HG02798 (cell line): ENCODE measurements at regions not wholly inside any gene's neighbourhood (a gene's known extent, or its start where the extent isn't known, plus 50 kb on each side); places are given as distances from the start of the nearest gene placed in this dataset.
"Not testable (repeated sequence)": the region's sequence is repeated elsewhere in the genome, so short reads cannot be mapped to it uniquely, and the experiment has no call there.

Source experiments
- ATAC-seq: cut with Tn5 transposase; IDR thresholded peaks from one replicate; pipeline ENCODE4 v1.9.1; 2021; ENCODE audit warnings: mild to moderate bottlenecking; ENCODE audit not compliant: unreplicated experiment, poor library complexity

- ATAC-seq = no peak
Observed at GRCh38 chr10:33799944-33800323, 465.5 kb upstream of the NRP1 start.

GRCh38 chr10:33799281-33799943 is 464.9 kb upstream of the NRP1 start:
- ATAC-seq = no peak

- ATAC-seq = no peak
Observed at GRCh38 chr10:33798754-33799153, 464.3 kb upstream of the NRP1 start.

GRCh38 chr10:33796680-33797079 is 462.2 kb upstream of the NRP1 start:
- ATAC-seq = no peak

- no peak for ATAC-seq
Observed at GRCh38 chr10:33795529-33795928, 461.1 kb upstream of the NRP1 start.

- ATAC-seq = no peak
Observed at GRCh38 chr10:33794460-33794859, 460.0 kb upstream of the NRP1 start.

- no peak for ATAC-seq
Observed at GRCh38 chr10:33793793-33794192, 459.3 kb upstream of the NRP1 start.

- no peak for ATAC-seq
Observed at GRCh38 chr10:33791272-33791660, 456.8 kb upstream of the NRP1 start.

- ATAC-seq = no peak
Observed at GRCh38 chr10:33790521-33791271, 456.2 kb upstream of the NRP1 start.

- ATAC-seq = no peak
Observed at GRCh38 chr10:33783557-33783956, 449.1 kb upstream of the NRP1 start.

- no peak for ATAC-seq
Observed at GRCh38 chr10:33783078-33783477, 448.6 kb upstream of the NRP1 start.

GRCh38 chr10:33781606-33782395 is 447.3 kb upstream of the NRP1 start:
- ATAC-seq = no peak

GRCh38 chr10:33780961-33781360 is 446.5 kb upstream of the NRP1 start:
- no peak for ATAC-seq

- ATAC-seq = no peak
Observed at GRCh38 chr10:33777223-33777622, 442.8 kb upstream of the NRP1 start.

- no peak for ATAC-seq
Observed at GRCh38 chr10:33776419-33777070, 442.1 kb upstream of the NRP1 start.

GRCh38 chr10:33774857-33775256 is 440.4 kb upstream of the NRP1 start:
- ATAC-seq = no peak

GRCh38 chr10:33773886-33774480 is 439.5 kb upstream of the NRP1 start:
- no peak for ATAC-seq

GRCh38 chr10:33773253-33773573 is 438.7 kb upstream of the NRP1 start:
- ATAC-seq = no peak

- ATAC-seq = no peak
Observed at GRCh38 chr10:33772370-33773252, 438.1 kb upstream of the NRP1 start.

- ATAC-seq = not testable (repeated sequence)
Observed at GRCh38 chr10:33771856-33772255, 437.4 kb upstream of the NRP1 start.
